ENCODE measurements at regions not wholly inside any gene's neighbourhood (a gene's known extent, or its start where the extent isn't known, plus 50 kb on each side); places are given as distances from the start of the nearest gene placed in this dataset.
"Not testable (repeated sequence)": the region's sequence is repeated elsewhere in the genome, so short reads cannot be mapped to it uniquely, and the experiment has no call there.

DNA sequence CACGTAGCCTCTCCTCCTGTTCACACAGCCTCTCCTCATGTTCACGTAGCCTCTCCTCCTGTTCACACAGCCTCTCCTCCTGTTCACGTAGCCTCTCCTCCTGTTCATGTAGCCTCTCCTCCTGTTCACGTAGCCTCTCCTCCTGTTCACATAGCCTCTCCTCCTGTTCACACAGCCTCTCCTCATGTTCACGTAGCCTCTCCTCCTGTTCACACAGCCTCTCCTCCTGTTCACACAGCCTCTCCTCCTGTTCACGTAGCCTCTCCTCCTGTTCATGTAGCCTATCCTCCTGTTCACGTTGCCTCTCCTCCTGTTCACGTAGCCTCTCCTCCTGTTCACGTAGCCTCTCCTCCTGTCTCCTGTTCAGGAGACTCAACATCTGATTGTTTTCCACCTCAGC, 88.5 kb upstream of the ZSCAN2 start:
- not testable (repeated sequence) for DNase-seq (ENCODE audit: extremely low read depth, insufficient read length); H3K36me3 ChIP-seq (ENCODE audit: control insufficient read depth, insufficient read depth, low read length); H3K27me3 ChIP-seq (replicated peaks; ENCODE audit: control insufficient read depth, insufficient read depth, low read length); H3K4me3 ChIP-seq (replicated peaks; ENCODE audit: low read depth, low read length)

DNA sequence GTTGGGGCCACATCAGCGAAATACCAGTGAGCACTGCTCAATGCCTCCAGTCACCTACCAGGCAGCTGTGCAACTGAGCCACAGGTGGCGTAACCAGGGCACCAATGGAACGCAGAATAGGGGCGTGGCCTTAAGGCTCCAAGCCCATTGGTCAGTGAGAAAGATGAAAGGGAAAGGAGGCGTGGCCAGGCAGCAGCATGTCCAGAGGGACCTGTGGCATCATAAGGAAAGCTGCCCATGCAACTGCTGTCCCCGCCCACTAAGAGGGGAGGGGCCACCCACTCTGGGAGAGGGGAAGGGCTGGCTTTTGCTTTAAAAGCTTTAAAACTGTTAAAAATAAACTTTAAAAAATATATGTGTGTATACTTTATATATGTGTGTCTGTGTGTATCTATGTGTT, 84.0 kb upstream of the ZSCAN2 start:
- H3K27me3 ChIP-seq (replicated peaks; ENCODE audit: control insufficient read depth, insufficient read depth, low read length); DNase-seq (ENCODE audit: extremely low read depth, insufficient read length); H3K4me3 ChIP-seq (replicated peaks; ENCODE audit: low read depth, low read length); H3K36me3 ChIP-seq (ENCODE audit: control insufficient read depth, insufficient read depth, low read length): not testable (repeated sequence)

DNA sequence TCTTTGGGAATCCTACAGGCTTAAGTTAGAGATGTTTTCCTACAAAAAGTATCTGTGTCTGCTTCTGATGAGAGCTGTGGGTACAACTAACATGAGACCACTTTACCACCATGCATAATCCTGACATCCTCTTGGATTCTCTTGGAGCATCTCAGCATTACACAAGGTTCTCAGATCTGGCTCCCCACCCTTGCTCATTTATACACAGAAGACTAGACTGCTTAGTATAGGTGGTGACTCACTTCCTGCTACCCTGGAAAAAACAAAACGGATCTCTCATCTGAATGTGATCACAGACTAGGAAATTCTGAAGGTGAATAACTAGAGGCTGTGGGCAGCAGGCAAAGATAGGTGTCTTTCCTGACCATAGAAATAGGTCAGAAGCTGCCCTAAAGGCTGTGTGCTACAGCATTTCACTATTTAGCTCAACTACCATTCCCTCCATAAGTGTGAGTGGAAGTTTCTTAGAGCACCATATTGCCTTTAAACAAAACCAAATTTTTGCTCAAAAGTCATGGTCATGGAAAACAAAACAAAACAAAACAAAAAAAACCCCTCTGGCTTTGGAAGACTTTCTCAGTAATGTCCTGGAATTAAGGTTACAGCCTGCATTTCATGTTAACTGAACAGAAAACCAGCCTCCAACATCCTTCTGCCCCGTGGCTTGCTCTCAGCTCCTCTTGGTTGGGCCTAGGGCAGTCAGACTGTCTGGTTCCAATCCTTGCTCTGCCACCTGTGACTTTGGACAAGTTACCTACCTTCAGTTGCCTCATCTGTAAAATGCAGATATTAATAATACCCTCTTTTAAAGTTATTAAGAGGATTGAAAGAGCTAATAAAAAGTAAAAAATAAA, 75.1 kb upstream of the ZSCAN2 start:
- H3K36me3 ChIP-seq (ENCODE audit: control insufficient read depth, insufficient read depth, low read length); H3K27me3 ChIP-seq (replicated peaks; ENCODE audit: control insufficient read depth, insufficient read depth, low read length); DNase-seq (ENCODE audit: extremely low read depth, insufficient read length); H3K4me3 ChIP-seq (replicated peaks; ENCODE audit: low read depth, low read length): not testable (repeated sequence)

DNA sequence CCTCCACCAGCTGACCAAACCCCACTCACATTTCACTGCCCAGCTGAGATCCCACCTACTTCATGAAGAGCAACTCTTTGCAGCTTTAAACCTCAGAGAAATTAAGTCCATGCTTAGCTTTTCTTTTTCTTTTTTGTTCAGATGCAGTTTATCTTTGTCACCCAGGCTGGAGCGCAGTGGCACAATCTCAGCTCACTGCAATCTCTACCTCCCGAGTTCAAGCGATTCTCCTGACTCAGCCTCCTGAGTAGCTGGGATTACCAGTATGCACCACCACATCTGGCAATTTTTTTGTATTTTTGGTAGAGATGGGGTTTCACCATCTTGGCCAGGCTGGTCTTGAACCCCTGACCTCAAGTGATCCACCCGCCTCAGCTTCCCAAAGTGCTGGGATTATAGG, 70.1 kb upstream of the ZSCAN2 start:
- not testable (repeated sequence) for H3K4me3 ChIP-seq (replicated peaks; ENCODE audit: low read depth, low read length); DNase-seq (ENCODE audit: extremely low read depth, insufficient read length)

DNA sequence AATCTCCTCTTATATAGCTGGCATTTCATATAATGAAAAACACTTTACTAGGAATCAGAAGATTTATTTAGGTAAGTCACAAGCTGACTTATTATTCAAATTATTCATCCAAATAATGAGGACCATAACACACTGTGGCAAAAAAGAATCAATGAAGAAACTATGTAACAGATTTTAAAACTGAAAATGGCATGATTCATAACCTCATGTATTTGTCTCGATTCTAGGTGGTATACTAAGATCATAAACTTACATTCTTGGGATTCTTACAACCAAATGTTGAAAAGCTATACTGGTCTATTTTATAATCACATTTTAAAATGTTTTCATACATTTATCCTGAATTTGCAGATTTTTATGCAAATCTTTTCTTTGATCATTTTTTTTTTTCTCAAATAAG, 69.6 kb upstream of the ZSCAN2 start:
- H3K27me3 ChIP-seq (replicated peaks; ENCODE audit: control insufficient read depth, insufficient read depth, low read length); DNase-seq (ENCODE audit: extremely low read depth, insufficient read length); H3K36me3 ChIP-seq (ENCODE audit: control insufficient read depth, insufficient read depth, low read length); H3K4me3 ChIP-seq (replicated peaks; ENCODE audit: low read depth, low read length): not testable (repeated sequence)

More for the DNA sequence above, 70.1 kb upstream of the ZSCAN2 start:
- not testable (repeated sequence) for H3K27me3 ChIP-seq (replicated peaks; ENCODE audit: control insufficient read depth, insufficient read depth, low read length); H3K36me3 ChIP-seq (ENCODE audit: control insufficient read depth, insufficient read depth, low read length)

DNA sequence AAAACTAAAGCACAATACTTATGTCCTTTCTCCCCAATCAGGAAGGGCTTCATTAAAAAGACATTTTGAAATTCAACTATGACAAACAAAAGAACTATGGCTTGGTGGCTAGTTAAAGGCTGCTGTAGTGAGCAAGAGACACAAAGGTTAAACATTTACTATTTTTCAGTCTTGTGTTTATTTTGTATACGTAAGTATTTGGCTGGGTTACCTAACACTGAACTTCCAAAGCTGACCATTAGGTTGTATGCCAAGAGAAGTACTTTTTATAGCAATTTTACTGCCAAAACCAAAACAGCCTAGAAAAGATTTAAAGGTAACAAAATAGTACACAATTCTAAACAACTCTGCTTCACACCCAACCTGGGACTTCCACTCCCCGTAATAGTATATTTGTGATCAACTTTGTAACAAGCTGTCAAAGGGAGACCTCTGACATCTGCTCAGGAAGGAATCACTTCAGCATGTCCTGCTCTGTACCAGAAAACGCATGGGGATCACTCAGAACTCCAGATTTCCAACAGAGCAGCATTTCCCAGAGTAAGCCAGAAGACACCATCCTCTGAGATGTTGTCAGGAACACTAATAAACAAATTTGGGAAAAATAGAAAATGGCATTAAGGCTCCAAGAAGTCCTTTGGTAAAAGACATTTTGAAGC, 69.0 kb upstream of the ZSCAN2 start:
- not testable (repeated sequence) for DNase-seq (ENCODE audit: extremely low read depth, insufficient read length)

DNA sequence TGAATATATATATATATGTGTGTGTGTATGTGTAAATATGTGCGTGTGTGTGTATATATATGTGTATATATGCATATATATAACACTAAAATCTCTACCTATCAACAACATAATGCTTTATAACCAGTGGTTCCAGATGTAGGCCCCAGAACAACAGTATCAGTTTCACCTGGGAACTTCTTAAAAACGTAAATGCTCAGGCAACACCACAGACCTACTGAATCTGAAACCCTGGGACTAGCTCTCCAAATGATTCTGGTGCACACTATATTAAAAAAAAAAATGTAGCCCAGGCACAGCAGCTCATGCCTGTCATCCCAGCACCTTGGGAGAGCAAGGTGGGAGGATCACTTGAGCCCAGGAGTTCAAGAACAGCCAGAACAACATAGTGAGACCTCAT, 67.1 kb upstream of the ZSCAN2 start:
- H3K36me3 ChIP-seq (ENCODE audit: control insufficient read depth, insufficient read depth, low read length); H3K27me3 ChIP-seq (replicated peaks; ENCODE audit: control insufficient read depth, insufficient read depth, low read length); DNase-seq (ENCODE audit: extremely low read depth, insufficient read length); H3K4me3 ChIP-seq (replicated peaks; ENCODE audit: low read depth, low read length): not testable (repeated sequence)

More for the DNA sequence above, 69.0 kb upstream of the ZSCAN2 start:
- not testable (repeated sequence) for H3K4me3 ChIP-seq (replicated peaks; ENCODE audit: low read depth, low read length); H3K27me3 ChIP-seq (replicated peaks; ENCODE audit: control insufficient read depth, insufficient read depth, low read length); H3K36me3 ChIP-seq (ENCODE audit: control insufficient read depth, insufficient read depth, low read length)

DNA sequence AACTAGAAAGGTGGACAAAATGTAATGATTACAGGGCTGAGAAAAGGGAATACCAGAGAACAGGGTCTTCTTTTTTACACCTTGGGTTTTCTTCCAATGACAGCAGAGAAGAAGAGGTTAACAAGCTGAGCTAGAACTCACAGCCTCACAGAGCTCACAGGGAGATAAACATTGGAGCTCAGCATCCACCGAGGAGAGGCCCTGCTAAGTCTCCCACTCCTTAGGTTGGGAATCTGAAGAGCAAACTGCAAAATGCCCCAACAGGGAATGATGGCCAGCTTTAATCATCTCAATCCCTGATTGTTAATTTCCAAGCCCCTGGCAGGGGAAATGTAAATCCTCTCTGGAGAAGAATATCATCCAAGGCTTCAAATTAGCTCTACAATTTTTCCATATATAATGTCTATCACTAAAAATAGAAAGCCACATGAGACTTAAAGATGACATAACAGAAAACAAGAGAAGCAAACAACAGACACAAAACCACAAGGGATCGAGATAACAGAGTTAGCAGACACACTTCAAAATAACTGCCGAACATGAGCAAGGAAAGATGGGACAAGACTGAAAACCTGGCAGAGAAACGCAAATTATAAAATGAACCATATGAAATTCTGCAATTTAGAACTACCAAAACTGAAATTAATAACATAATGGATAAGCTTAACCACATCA, 66.1 kb upstream of the ZSCAN2 start:
- H3K27me3 ChIP-seq (replicated peaks; ENCODE audit: control insufficient read depth, insufficient read depth, low read length); H3K4me3 ChIP-seq (replicated peaks; ENCODE audit: low read depth, low read length); H3K36me3 ChIP-seq (ENCODE audit: control insufficient read depth, insufficient read depth, low read length); DNase-seq (ENCODE audit: extremely low read depth, insufficient read length): not testable (repeated sequence)

DNA sequence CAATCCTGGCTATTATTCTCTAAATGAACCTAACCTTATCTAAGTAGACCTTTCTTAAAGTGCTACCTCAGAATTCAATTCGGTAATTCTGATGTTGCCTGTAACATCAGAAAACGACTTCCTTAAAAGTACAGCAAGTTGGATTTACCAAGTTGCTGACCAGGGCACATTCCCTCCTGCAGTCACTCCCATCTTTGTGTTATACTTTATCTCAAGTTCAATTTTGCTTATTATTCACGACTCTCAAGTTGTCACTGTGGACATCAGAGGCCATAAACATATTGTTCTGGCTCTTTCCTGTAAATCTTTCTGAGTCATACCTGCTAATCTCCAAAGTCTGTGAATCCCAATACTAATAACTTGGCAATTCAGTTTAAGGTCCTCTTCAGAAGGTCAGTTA, 64.6 kb upstream of the ZSCAN2 start:
- not testable (repeated sequence) for H3K27me3 ChIP-seq (replicated peaks; ENCODE audit: control insufficient read depth, insufficient read depth, low read length); DNase-seq (ENCODE audit: extremely low read depth, insufficient read length); H3K4me3 ChIP-seq (replicated peaks; ENCODE audit: low read depth, low read length)

DNA sequence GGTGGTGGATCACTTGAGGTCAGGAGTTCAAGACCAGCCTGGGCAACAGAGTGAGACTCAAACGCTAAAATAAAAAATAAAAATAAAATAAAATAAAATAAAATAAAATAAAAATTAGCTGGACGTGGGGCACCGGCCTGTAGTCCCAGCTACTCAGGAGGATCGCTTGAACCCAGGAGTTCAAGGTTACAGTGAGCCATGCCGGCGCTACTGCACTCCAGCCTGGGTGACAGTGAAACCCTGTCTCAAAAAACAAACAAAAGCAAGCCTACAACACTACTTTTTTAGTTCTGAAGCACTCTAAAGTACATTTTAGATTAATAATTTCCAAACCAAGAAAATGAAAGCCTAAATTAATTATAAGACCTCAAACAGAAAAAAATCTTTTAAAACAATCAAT, 56.2 kb upstream of the ZSCAN2 start:
- not testable (repeated sequence) for H3K36me3 ChIP-seq (ENCODE audit: control insufficient read depth, insufficient read depth, low read length); H3K27me3 ChIP-seq (replicated peaks; ENCODE audit: control insufficient read depth, insufficient read depth, low read length); H3K4me3 ChIP-seq (replicated peaks; ENCODE audit: low read depth, low read length)

More for the DNA sequence above, 64.6 kb upstream of the ZSCAN2 start:
- not testable (repeated sequence) for H3K36me3 ChIP-seq (ENCODE audit: control insufficient read depth, insufficient read depth, low read length)

DNA sequence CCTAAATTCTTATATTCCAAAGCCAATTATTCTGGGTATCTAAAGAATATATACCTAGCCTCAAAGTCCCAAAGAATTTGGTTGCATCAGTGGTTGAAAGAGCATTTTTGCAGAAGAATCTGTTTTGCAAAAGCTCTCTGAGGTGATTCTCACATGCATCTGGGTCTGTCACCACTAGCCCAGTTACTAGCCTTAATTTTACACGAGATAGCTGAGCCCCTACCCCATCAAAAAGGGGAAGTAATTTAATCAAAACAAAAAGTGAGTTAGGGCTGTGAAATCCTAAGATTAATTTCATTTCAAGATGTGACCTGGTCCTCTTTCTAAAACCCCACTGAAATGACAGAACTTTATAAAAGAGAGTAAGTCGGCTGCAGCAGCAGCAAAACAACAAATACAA, 53.7 kb upstream of the ZSCAN2 start:
- H3K27me3 ChIP-seq (replicated peaks; ENCODE audit: control insufficient read depth, insufficient read depth, low read length); DNase-seq (ENCODE audit: extremely low read depth, insufficient read length); H3K4me3 ChIP-seq (replicated peaks; ENCODE audit: low read depth, low read length); H3K36me3 ChIP-seq (ENCODE audit: control insufficient read depth, insufficient read depth, low read length): not testable (repeated sequence)

More for the DNA sequence above, 56.2 kb upstream of the ZSCAN2 start:
- not testable (repeated sequence) for DNase-seq (ENCODE audit: extremely low read depth, insufficient read length)

DNA sequence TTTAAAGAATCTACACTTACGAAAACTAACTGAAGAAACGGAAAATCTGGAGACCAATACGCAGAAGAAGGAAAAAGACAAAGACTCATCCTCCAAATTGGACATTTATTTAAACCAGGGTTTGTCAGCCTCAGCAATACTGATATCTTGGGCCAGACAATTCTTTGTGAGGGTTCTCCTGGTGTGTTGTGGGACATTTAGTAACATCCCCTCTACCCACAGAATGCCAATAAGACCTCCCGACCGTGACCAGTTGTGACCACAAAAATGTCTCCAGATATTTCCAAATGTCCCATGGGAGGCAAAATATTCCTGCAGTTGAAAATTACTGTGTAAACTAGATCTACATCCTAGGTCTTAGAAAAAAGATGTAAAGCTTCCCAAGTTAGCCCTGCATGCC, 50.3 kb upstream of the ZSCAN2 start:
- not testable (repeated sequence) for H3K36me3 ChIP-seq (ENCODE audit: control insufficient read depth, insufficient read depth, low read length); H3K27me3 ChIP-seq (replicated peaks; ENCODE audit: control insufficient read depth, insufficient read depth, low read length); DNase-seq (ENCODE audit: extremely low read depth, insufficient read length); H3K4me3 ChIP-seq (replicated peaks; ENCODE audit: low read depth, low read length)
